Smooth muscle cell of the brain vasculature (primary cell): ENCODE measurements at regions not wholly inside any gene's neighbourhood (a gene's known extent, or its start where the extent isn't known, plus 50 kb on each side); places are given as distances from the start of the nearest gene placed in this dataset.
A peak's percentile ranks its signal among the peaks of the same experiment; 100 is the strongest.

Experiments
- DNase-seq: peaks from one replicate; pipeline ENCODE4 v3.0.0-alpha.2; 2012; ENCODE audit warnings: low read depth, low spot score

DNA sequence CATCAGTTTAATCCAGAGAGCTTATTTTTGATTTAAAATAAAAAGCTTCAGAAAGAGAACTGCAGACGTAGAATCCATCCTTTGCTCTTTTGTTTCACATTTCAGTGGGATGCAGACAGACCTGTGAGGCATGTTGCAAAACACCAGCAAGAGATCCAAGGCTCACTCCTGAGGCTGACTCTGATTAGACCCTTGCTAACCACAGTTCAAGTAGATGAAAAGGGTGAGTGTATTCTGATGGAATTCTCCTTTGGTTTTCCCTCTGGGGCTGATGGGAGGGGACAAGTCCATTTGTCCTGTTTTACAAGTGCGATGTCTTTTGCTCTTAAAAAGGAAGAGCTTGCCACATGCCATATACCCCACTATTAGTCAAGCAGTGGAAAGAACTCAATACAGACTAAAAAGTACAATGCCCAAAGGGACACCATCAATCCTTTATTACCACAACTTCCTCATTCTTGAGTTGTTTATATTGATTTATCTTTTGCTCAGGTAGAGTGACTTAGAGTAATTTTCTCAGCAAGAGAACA, 772.7 kb downstream of the MAFB start:
- DNase-seq = no peak

DNA sequence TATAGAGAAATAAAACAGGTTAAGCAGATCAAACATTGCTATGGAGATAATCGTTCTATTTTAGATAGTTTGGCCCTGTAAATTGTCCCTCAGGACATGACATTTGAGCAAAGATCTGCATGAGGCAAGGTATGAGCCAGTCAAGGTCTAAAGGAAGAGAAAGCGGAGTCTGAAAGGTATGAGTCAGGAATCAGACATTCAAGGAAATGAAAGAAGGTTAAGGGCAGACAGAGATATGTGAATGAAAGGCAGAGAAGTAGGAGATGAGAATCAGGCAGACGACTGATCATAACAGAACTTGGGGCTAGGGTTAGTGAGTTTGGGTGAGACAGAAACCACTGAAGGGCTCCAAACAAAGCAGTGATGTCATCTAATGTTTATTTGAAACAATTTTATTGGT, 775.8 kb downstream of the MAFB start:
- no peak for DNase-seq

DNA sequence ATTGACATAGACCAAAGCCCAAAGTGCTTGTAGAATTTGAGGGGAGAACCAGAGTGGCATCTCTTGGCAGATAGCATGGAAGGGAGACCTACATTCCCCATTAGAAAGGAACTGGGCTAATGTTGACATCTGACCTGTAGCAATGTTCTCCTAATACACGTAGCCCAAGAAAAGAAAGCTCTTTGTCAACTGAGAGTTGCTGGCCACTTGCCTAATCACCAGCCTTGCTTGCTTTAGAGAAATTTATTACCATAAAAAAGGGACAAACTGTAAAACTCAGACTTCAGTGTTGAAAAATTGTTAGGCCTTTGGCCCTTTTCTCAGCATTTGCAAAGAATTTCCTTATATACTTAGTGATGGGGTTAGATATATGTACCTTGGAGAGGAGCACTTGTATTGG, 777.5 kb downstream of the MAFB start:
- no peak for DNase-seq

DNA sequence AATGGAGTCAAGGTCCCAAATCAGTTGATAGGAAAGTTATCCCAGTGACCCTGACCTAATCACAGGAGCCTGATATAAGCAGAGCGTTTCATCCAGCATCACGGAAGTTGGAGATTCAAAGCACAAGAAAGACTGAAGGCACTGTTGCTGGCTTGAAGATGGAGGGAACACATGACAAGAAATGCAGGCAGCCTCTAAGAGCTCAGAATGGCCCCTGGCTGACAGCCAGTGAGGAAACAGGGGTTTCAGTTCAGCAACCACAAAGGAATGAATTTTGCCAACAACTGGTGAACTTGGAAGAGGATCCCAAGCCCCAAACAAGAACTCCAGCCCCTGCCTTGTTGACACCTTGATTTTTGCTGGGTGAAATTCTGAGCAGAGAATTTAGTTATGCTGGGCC, 778.5 kb downstream of the MAFB start:
- no peak for DNase-seq

DNA sequence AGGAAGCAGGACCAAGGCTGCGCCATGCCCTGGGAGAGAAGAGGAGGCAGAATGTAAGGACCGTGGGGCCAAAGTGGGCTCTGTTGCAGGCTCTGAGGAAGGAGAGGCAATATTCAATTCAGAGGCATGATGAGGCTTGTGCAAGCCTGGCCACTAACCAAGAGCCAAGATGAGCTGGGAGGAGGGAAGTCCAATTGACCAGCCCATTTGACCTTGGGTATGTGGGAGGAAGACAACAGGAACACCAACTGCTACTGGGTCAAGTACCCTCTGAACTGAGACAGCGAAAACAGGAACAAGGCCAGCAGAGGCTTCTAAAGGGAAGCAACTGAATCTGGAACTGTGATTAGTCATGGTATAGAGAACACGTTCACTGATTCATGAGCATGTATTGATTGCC, 779.6 kb downstream of the MAFB start:
- no peak for DNase-seq

DNA sequence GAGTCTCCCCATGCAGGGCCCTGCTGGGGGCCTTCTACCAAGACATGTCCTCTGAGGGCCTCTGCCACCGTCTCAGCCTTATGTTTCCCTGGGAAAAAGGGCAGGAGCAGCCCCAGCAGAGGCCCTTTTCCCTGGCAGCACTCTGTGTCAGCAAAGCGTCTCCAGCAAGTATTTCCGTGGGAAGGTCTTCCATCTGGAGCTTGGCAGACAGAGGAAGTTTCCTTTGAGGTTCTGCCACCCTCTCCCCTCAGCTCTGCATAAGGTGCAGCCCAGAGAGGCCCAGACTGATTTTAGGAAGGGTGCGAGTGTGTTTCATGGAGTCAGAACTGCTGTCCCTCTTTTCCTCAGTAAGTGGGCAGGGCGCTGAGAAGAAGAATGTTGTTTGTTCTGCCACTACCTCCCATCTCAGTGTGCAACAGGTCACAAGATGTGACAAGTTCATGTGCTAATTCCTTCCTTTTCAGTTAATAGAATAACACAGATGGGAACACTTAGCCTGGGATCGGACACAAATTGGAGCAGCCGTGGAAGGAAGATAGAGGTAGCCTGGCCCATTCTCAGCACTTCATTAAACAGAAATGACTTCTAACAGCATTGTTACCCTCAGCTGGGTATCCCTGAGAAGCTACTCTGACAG, 784.4 kb downstream of the MAFB start:
- DNase-seq = no peak

DNA sequence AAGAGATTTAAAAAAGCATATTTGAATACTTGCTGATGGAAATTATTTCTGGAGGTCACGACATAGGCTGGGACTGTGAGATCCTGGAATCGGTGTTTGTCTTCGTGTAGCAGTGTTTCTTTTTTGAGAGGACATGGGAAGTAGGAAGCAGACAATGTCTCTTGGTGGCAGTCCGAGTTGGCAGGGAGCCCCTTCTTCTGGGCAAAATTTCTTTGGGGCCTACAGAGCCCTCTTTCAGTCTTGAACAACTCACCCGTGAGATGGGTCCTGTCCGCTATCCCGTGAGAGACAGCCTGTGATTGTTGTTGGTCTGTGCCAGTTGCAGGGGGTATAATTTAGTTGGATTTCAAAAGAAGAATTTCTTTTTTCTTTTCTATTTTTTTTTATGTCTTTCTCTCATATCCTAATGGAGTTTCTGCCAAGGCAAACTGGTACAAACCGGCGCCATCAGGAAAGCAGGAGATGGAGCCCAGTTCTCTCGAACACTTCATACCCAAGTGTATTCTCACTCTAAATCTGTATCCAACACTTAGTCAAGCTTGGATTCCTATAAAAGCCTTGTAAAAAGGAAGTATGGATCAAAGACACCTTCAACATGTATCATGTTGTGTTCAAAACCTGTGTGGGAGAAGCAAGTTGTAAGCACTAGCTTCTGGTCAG, 785.1 kb downstream of the MAFB start:
- no peak for DNase-seq

DNA sequence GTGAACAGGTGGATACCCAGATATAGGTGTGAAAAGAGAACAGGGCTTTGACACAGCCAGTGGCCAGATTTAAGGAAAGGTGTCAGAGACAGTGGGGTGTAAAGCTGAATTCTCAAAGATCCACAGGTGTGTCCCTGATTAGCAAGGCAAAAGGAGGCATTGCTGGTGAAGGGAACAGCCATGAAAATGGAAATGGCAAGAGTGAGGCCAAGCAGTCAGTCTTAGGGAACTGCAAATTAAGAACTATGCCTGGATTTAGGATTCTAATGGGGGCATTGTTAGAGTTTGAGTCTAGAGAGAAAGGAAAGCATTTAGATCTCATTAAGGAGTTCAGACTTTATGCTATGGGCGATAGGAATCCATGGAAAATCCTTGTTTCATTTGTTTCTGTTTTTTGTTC, 789.2 kb downstream of the MAFB start:
- DNase-seq = no peak

DNA sequence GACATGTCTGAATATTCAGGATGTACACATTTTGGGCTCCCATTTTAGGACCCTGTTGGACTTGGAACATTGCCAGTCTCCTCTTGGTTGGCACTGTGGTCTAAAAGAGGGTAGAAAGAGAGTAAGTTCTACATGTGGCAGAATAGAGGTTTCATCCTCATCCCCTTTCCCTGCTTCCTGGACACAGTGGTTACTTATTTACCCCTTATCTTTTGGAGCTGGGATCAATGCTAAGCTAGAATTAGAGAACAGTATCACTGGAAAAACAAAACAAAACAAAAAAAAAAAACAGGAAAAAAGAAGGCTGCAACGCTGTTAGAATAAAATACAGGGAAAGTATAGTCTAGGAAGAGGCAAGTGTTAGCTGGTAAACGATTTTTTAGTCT, 790.6 kb downstream of the MAFB start:
- no peak for DNase-seq

DNA sequence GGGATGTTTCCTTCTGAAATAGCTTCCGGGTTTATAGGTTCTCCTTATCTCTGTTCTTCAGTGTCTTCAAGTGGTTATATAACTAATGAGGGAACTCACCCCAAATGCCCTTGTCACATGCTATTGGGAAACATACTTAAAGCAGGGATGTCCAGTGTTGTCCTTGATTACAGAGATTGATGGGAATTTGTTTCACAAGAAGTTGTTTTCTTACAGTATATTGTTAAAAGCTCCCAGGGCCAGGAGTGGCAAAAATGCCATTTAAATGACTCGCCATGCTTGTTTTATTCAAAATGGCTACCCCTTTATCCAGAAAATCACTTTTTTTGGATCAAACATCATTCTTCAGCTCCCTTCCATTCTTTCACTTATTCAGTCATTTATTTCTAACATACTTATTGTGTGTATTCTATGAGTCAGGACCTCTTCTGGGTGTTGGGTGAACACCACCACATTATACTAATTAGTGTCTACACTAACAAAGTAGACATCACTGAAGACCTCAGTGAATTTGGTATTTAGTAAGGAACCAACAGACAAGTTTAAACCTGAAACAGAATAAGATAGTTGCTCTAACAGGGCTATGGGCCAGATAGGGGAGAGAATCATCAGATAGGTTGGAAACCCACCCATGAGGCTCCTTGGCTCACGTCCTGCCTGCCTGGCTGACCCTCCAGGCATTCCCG, 791.1 kb downstream of the MAFB start:
- no peak for DNase-seq

DNA sequence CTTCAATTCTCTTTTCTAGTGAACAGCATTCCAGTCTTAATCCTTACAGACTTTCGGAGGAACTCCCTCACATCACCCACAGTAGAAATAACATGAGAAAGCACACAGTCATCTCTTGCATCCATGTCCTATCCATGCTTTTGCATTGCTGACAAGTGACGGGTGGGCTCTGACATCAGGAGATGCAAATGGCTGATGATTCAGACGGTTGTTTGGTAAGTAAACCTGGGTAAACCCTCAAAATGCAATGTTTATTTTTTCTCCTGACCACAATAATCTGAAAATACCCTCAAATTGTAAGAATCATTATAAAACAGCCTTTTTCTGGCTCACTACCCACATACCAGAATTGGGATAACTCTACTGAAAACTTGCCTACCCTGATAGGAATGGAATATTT, 792.0 kb downstream of the MAFB start:
- DNase-seq = peak; percentile 67

DNA sequence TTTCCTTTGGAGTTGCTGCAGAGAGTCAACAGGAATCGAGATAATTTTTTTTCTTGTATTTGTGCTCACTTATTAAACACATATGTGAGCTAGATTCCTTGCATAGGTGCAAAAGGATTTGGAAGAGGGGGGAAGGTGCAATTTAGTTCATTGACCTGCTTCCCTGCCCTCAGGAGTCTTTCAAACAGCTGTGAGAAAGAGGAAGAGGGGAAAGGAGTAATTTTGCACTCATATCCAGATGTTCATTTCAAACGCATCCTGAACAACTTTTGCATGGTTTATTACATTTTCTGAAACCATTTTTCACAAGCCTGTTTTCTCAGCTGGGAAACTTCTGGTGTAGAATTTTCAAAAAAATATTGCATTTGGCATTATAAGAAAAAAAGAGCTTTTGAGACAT, 795.0 kb downstream of the MAFB start:
- DNase-seq = no peak

DNA sequence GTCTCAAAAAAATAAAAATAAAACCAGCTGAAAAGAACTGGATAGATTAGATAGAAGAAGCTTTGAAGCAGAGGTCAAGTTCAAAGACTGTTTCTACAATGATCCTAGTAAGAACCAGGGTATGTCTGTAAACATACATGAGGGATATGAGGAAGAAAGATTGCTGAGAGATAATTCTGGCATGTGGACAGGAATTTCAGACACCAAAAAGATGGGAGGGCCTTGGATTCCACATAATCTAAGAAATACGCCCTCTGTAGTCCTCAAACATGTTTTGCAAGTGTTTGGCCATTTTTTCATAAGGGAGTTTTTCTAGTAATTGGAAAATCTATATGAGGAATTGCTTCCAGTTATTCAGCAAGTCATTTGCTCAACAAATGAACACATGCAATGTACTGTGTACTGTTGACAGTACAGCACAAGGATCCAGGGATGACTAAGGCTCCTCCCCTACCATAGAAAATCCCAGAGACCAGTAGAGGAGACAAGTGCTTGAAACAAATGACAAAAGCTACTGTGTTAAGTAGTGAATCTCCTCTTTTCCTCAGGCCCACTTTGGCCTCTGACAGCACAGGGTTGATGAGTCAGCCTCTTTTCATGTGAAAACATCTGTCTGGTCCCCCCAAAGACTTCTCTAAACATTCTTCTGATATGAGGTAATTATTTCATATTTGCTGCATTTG, 795.9 kb downstream of the MAFB start:
- peak; percentile 39 for DNase-seq

DNA sequence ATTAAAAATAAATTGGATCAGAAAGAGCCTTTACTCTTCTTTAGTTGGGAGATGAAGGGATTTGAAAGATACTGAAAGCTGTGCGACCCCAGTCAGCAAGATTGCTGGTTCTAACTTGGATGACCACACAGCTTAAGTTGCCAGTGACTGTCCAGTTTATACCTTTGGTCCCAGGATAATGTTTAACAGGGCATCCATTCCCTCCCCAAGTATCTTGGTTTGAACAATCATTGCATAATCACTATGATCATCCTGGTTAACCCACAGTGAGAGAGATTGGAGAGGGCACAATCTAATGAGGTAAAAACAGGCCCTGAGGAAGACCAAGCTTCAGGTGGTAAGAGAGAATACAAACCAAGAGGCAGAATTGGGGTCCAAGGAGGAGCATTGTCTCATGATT, 798.3 kb downstream of the MAFB start:
- no peak for DNase-seq

DNA sequence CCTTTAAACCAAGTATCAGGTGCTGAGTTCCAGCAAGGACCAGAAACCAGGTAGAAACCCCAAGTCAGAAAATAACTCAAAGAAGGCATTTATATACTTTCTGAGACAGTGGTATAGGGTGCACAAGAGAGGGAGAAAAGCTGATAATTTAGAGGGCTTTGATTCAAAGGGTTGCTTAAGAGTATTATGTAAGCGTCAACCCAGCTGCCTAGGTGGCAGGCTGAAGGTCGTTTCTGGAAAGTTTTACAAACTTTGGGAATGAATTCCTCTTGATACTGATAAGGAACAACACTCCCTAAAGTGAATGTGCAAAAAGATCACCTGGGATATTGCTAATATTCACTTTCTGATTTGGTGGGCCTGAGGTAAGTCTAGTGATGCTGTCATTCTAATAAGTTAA, 800.7 kb downstream of the MAFB start:
- no peak for DNase-seq

DNA sequence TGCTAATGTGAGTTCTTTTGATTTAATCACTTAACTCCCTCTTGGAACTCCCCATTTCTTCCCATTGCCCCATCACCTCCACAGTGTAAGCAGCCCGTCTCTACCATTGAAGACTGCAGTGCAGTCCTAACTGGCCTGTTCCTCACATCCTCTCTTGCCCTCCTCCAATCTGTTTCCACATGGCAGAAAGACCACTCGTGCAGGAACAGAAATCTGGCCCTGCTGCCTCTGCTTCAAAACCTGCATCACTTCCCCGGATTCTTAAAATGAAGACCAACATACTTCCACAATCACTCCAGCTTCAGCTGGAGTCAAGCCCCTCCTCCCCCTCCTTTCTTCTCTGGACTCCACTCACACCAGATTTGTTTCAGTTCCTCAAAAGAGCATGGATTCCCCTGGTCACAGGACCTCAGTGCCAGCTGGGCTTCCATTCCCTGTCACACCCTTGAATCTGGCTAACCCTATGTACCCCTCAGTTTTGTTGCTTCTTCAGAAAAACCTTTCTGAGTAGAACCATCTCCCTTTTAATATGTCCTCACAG, 802.3 kb downstream of the MAFB start:
- DNase-seq = no peak

DNA sequence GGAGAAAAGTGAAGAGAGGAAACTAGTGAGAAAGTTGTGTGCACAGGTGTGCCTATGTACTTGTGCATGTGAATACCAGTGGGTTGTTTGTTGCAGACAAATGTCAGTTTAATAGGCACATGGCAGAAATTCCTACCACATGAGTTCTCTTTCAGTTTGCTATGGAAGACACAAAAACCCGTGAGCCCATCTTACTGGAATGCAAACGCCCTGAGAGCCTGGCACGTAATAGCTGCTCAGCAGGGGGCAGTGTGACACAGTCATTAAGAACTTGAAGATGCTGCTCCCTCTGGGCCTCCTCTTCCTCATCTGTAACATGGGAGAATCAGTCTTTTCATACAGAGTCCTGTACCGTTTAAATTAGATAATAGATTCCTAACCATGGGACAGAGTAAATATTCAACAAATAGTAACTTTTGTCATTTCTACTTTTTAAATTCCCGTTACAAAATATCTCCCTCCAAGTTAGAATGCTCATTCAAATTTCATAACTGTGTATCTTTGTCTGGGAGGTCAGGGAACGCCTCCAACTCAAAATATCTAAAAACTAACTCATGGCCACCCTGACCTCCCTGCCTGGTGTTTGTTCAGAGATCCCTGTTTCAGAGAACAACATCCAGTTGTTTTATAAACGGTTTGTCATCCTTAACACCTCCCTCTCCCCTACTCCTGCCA, 802.9 kb downstream of the MAFB start:
- peak; percentile 72 for DNase-seq

DNA sequence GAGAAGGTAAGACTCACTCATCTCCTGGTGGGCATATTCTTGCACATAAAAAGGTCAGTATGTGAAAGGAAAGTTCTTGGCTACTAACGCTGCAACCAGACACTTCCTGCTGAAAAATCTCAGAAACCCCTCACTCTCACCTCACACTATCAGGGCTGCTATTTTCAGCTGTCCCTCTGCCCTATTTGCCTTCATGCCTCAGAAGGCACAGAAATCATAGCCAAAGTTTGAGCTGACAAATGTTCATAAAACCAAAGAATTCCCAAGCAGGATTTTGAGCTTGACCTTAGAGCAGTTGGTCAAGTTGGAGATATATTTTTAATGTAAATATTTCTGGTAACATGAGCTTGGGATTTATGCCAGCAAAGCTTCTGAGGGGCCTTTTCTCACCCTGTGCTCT, 806.2 kb downstream of the MAFB start:
- DNase-seq = no peak

DNA sequence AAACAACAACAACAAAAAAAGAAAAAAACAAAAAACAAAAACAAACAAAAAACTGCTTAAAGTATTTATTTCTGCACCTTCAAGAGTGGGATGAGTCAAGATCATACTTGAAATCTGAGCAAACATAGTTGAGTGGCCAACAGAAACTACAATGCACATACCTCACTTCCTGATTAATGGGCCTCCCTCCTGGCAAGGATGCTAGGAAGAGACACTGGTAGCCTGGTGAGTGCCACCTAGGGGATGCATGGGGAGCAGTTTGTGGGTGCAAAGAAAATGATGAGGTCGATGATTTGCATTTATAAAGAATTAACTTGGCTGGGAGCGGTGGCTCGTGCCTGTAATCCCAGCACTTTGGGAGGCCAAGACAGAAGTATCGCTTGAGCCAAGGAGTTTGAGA, 808.1 kb downstream of the MAFB start:
- DNase-seq = no peak

DNA sequence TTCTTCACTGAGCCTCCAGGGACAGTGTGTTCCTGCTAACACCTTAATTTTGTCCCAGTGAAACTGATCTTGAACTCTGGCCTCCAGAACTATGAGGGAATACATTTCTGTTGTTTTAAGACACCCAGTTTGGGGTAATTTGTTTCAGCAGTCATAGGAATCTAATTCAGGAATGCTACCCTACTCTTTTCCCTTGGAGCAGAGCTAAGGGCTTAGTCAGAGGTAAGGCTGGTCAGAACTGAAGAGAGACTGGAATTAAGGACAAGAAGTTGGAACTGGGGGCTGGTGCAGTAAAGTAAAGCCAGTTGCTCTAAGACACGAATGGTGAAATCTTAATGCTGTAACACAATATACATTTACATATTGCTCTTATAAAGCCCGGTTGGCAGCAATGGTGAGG, 809.7 kb downstream of the MAFB start:
- no peak for DNase-seq

DNA sequence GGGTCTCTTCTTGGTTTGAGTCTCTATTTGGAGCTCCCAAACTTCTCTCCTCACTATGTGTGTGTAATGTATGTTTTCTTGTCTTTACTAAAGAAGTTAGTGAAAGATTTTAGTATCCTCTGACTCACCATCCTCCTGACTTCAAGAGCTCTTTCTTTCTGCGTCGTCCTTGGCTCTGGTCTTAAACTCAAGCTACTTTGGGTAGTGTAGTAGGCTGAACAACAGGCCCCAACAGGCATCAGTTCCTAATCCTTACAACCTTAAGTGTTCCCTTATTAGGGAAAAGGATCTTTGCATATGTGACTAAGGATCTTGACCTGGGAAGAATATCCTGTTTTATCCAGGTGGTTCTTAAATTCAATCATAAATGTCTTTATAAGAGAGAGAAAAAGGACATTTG, 810.2 kb downstream of the MAFB start:
- DNase-seq = no peak

DNA sequence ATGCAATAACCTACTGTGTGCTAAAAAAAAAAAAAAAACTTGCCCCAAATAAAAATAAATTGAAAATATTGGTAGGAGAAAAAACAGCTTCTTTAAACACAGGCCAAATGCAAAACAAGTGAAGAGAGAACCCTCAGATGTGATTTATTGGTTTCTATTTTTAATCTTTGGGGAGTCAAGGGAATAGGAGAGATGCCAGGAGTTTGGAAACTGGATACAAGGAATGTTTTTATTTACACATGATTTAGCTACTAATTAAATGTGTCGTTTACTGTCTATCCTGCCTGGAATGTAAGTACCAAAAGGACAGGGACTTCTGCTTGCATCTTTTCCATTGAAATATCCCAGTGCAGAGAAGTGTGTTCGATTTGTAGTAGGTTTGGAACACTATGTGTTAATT, 810.7 kb downstream of the MAFB start:
- DNase-seq = no peak
